ENCODE measurements at regions not wholly inside any gene's neighbourhood (a gene's known extent, or its start where the extent isn't known, plus 50 kb on each side); places are given as distances from the start of the nearest gene placed in this dataset.
"Not testable (repeated sequence)": the region's sequence is repeated elsewhere in the genome, so short reads cannot be mapped to it uniquely, and the experiment has no call there.

GRCh38 chr1:61028136-61028535 lies 54.2 kb upstream of the NFIA start:
- no peaks in the 10 kb centered on the region for H3K27me3 ChIP-seq (ENCODE audit: insufficient read depth, low read depth, low read length)
- H3K79me2 ChIP-seq (replicated peaks; ENCODE audit: insufficient read depth, low read length): no peaks in the 10 kb centered on the region
- no peaks in the 10 kb centered on the region for H3K9me3 ChIP-seq (ENCODE audit: low read length)
- TF ChIP-seq CTCF (IDR thresholded peaks at IDR 0.05; ENCODE audit: poor library complexity, severe bottlenecking) (no peak), POLR2AphosphoS5 (IDR thresholded peaks at IDR 0.05) (no peak), EZH2 (IDR thresholded peaks at IDR 0.05; ENCODE audit: borderline replicate concordance, insufficient read depth, low read length, poor library complexity, severe bottlenecking) (no peak), TAF1 (IDR thresholded peaks at IDR 0.05; ENCODE audit: low read depth) (no peak), SMC3 (conservative IDR thresholded peaks at IDR 0.05; ENCODE audit: poor library complexity) (no peak), MXI1 (conservative IDR thresholded peaks at IDR 0.05; ENCODE audit: poor library complexity, severe bottlenecking) (no peak), RAD21 (conservative IDR thresholded peaks at IDR 0.05) (no peak), EP300 (conservative IDR thresholded peaks at IDR 0.05; ENCODE audit: poor library complexity, severe bottlenecking) (no peak)
- TF ChIP-seq, protein P1, sequence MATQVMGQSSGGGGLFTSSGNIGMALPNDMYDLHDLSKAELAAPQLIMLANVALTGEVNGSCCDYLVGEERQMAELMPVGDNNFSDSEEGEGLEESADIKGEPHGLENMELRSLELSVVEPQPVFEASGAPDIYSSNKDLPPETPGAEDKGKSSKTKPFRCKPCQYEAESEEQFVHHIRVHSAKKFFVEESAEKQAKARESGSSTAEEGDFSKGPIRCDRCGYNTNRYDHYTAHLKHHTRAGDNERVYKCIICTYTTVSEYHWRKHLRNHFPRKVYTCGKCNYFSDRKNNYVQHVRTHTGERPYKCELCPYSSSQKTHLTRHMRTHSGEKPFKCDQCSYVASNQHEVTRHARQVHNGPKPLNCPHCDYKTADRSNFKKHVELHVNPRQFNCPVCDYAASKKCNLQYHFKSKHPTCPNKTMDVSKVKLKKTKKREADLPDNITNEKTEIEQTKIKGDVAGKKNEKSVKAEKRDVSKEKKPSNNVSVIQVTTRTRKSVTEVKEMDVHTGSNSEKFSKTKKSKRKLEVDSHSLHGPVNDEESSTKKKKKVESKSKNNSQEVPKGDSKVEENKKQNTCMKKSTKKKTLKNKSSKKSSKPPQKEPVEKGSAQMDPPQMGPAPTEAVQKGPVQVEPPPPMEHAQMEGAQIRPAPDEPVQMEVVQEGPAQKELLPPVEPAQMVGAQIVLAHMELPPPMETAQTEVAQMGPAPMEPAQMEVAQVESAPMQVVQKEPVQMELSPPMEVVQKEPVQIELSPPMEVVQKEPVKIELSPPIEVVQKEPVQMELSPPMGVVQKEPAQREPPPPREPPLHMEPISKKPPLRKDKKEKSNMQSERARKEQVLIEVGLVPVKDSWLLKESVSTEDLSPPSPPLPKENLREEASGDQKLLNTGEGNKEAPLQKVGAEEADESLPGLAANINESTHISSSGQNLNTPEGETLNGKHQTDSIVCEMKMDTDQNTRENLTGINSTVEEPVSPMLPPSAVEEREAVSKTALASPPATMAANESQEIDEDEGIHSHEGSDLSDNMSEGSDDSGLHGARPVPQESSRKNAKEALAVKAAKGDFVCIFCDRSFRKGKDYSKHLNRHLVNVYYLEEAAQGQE (IDR thresholded peaks at IDR 0.05; ENCODE audit: borderline replicate concordance): no peak
- no peak overlapping the region for H3K4me3 ChIP-seq (ENCODE audit: low read length)
- no peak overlapping the region for H2AFZ ChIP-seq (ENCODE audit: low read depth, low read length)
- no peak overlapping the region for H3K9ac ChIP-seq (ENCODE audit: low read length)
- no peaks in the 10 kb centered on the region for H3K36me3 ChIP-seq (ENCODE audit: insufficient read depth, low read length)
- H4K20me1 ChIP-seq (ENCODE audit: insufficient read depth): no peaks in the 10 kb centered on the region
- no peak overlapping the region for H3K4me2 ChIP-seq (ENCODE audit: low read length)
- H3K9me2 ChIP-seq (ENCODE audit: insufficient read depth, low read length): no peaks in the 10 kb centered on the region
- no peaks in the 10 kb centered on the region for H3F3A ChIP-seq (ENCODE audit: insufficient read depth, low read length, poor library complexity, severe bottlenecking)
- no peak overlapping the region for H3K27ac ChIP-seq (ENCODE audit: low read length)

DNA sequence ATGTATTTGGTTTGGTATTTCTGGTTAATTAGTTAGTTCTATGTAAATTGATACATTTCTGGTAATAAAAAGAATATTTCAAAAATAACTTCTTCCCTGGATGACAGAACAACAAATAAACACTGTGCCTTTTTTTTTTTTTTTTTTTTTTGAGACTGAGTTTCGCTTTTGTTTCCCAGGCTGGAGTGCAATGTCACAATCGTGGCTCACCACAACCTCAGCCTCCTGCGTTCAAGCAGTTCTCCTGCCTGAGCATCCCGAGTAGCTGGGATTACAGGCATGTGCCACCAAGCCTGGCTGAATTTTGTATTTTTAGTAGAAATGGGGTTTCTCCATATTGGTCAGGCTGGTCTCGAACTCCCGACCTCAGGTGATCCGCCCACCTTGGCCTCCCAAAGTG lies 64.3 kb upstream of the NFIA start:
- H2AFZ ChIP-seq (ENCODE audit: low read depth, low read length); H3K27ac ChIP-seq (ENCODE audit: low read length); H3K9me2 ChIP-seq (ENCODE audit: insufficient read depth, low read length); H3K9ac ChIP-seq (ENCODE audit: low read length); H3K4me2 ChIP-seq (ENCODE audit: low read length); H3K79me2 ChIP-seq (replicated peaks; ENCODE audit: insufficient read depth, low read length); H3K9me3 ChIP-seq (ENCODE audit: low read length); H3K27me3 ChIP-seq (ENCODE audit: insufficient read depth, low read depth, low read length); H3K36me3 ChIP-seq (ENCODE audit: insufficient read depth, low read length); H3F3A ChIP-seq (ENCODE audit: insufficient read depth, low read length, poor library complexity, severe bottlenecking); H3K4me3 ChIP-seq (ENCODE audit: low read length); H4K20me1 ChIP-seq (ENCODE audit: insufficient read depth): not testable (repeated sequence)

DNA sequence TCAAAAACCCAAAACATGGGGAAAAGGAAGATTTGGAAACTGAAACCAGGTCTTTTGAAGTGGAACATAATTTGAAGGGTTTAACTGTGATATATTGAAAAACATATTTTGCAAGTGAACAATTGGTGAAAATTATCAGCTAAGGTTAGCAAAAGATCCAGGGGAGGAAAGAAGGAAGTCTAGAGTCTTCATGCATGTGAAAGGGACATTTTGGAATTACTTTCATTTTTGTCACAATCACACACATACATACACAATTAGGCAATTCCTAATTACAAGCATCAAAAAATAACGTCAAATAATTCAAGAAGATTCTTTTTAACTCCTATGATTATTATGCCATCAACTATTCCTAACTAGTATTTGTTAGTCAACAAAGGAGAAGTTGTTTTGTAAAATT lies 64.7 kb upstream of the NFIA start:
- Histone ChIP-seq H3K36me3 (ENCODE audit: insufficient read depth, low read length) (no peaks in the 10 kb centered on the region), H2AFZ (ENCODE audit: low read depth, low read length) (no peak overlapping the region), H3K79me2 (replicated peaks; ENCODE audit: insufficient read depth, low read length) (no peaks in the 10 kb centered on the region), H3K9me2 (ENCODE audit: insufficient read depth, low read length) (no peaks in the 10 kb centered on the region), H3K27me3 (ENCODE audit: insufficient read depth, low read depth, low read length) (no peaks in the 10 kb centered on the region), H3F3A (ENCODE audit: insufficient read depth, low read length, poor library complexity, severe bottlenecking) (no peaks in the 10 kb centered on the region), H3K4me2 (ENCODE audit: low read length) (no peak overlapping the region), H3K4me3 (ENCODE audit: low read length) (no peak overlapping the region), H3K9ac (ENCODE audit: low read length) (no peak overlapping the region), H3K27ac (ENCODE audit: low read length) (no peak overlapping the region), H4K20me1 (ENCODE audit: insufficient read depth) (no peaks in the 10 kb centered on the region), H3K9me3 (ENCODE audit: low read length) (no peaks in the 10 kb centered on the region)
- no peak for TF ChIP-seq MXI1 (conservative IDR thresholded peaks at IDR 0.05; ENCODE audit: poor library complexity, severe bottlenecking)
- TF ChIP-seq RAD21 (conservative IDR thresholded peaks at IDR 0.05): no peak
- no peak for TF ChIP-seq TAF1 (IDR thresholded peaks at IDR 0.05; ENCODE audit: low read depth)
